ENCODE measurements at regions not wholly inside any gene's neighbourhood (a gene's known extent, or its start where the extent isn't known, plus 50 kb on each side); places are given as distances from the start of the nearest gene placed in this dataset.

DNA sequence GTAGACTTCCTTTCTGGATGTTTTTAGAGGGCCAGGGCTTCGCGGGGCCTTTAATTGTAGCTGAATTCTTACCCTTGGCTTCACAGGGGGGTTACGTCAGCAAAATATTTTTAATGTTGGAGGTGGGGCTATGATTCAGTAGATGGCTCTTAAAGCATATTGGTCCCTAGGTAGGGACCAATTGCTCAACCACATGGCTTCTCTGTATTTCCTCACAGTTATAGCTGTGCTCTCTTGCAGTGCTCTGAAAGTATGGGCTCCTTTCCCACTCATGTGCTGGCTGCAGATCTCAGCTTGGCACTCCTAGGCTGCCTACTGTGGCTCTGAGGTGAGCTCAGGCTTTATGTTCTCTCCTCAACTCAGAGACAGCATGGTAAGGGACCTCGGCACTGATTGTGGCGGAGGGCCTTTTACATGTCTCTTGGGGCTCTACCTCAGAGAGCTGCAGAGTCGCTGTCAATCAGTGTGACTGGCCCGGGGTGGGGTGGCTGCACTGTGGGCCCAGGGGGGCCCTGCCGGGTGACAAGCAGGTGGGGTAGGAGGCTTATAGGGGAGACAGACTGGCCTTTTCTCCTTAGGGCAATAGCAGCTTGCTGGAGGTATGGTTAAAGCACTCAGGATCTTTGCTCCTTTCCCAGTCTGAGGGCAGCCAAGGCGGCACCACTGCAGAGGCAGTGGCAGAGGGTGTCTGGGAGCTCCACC, 318.0 kb downstream of the DOK5 start:
- TF ChIP-seq POLR2A (IDR thresholded peaks at IDR 0.05) (no peak), POLR2AphosphoS5 (IDR thresholded peaks at IDR 0.05; ENCODE audit: insufficient read depth in 1 of 2, low read depth in 1 of 2) (no peak)
- TF ChIP-seq, protein P1, sequence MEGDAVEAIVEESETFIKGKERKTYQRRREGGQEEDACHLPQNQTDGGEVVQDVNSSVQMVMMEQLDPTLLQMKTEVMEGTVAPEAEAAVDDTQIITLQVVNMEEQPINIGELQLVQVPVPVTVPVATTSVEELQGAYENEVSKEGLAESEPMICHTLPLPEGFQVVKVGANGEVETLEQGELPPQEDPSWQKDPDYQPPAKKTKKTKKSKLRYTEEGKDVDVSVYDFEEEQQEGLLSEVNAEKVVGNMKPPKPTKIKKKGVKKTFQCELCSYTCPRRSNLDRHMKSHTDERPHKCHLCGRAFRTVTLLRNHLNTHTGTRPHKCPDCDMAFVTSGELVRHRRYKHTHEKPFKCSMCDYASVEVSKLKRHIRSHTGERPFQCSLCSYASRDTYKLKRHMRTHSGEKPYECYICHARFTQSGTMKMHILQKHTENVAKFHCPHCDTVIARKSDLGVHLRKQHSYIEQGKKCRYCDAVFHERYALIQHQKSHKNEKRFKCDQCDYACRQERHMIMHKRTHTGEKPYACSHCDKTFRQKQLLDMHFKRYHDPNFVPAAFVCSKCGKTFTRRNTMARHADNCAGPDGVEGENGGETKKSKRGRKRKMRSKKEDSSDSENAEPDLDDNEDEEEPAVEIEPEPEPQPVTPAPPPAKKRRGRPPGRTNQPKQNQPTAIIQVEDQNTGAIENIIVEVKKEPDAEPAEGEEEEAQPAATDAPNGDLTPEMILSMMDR (IDR thresholded peaks at IDR 0.05), result no peak

Data from vagina (tissue), 2 donors.